Neuronal stem cell (in vitro differentiated cells): ENCODE measurements at regions not wholly inside any gene's neighbourhood (a gene's known extent, or its start where the extent isn't known, plus 50 kb on each side); places are given as distances from the start of the nearest gene placed in this dataset.
"Not testable (repeated sequence)": the region's sequence is repeated elsewhere in the genome, so short reads cannot be mapped to it uniquely, and the experiment has no call there.

Source experiments
- DNase-seq: peaks from one replicate; pipeline ENCODE4 v3.0.0-alpha.2; 2013; ENCODE audit warnings: low spot score
- H2AFZ ChIP-seq: one replicate; pipeline ENCODE4 v1.6.1; 2013; ENCODE audit warnings: mild to moderate bottlenecking, low read length, inconsistent platforms
- H2AK5ac ChIP-seq: 2 replicates; pipeline ENCODE4 v1.6.1; 2013; ENCODE audit warnings: low read depth, mild to moderate bottlenecking, inconsistent platforms, low read length, moderate library complexity, mixed read lengths
- H2BK120ac ChIP-seq: 2 replicates; pipeline ENCODE4 v1.6.1; 2013; ENCODE audit warnings: low read depth, mild to moderate bottlenecking, inconsistent platforms, low read length, moderate library complexity, mixed read lengths
- H2BK12ac ChIP-seq: one replicate; pipeline ENCODE4 v1.6.1; 2013; ENCODE audit warnings: low read length, inconsistent platforms
- H2BK15ac ChIP-seq: 2 replicates; pipeline ENCODE4 v1.6.1; 2013; ENCODE audit warnings: mild to moderate bottlenecking, low read length, inconsistent platforms, mixed read lengths
- H2BK5ac ChIP-seq: one replicate; pipeline ENCODE4 v1.6.1; 2013; ENCODE audit warnings: inconsistent platforms, mild to moderate bottlenecking, low read length, moderate library complexity
- H3K14ac ChIP-seq: one replicate; pipeline ENCODE4 v1.6.1; 2013; ENCODE audit warnings: low read length, inconsistent platforms
- H3K18ac ChIP-seq: 2 replicates; pipeline ENCODE4 v1.6.1; 2013; ENCODE audit warnings: low read length, inconsistent platforms
- H3K23ac ChIP-seq: 2 replicates; pipeline ENCODE4 v1.6.1; 2013; ENCODE audit warnings: low read depth, mild to moderate bottlenecking, mixed read lengths, low read length, inconsistent platforms; ENCODE audit not compliant: poor library complexity
- H3K27ac ChIP-seq: replicated peaks from 3 replicates; pipeline ENCODE4 v1.5.1; 2013; ENCODE audit warnings: low read length, inconsistent platforms
- H3K27me3 ChIP-seq, 3 experiments: 2 replicates each; pipeline ENCODE4 v1.6.1; 2013; ENCODE audit warnings: low read length in 3 of 3, mild to moderate bottlenecking in 2 of 3, inconsistent platforms in 1 of 3, low read depth in 1 of 3, mixed read lengths in 1 of 3, moderate library complexity in 1 of 3; ENCODE audit not compliant: control insufficient read depth in 3 of 3, insufficient read depth in 3 of 3
- H3K36me3 ChIP-seq, 2 donors: replicated peaks in 1 of 2; 2 replicates each; pipeline ENCODE4 v1.6.1; 2013; ENCODE audit warnings: low read length in 2 of 2; ENCODE audit not compliant: control insufficient read depth in 2 of 2, insufficient read depth in 2 of 2
- H3K4ac ChIP-seq: 2 replicates; pipeline ENCODE4 v1.6.1; 2013; ENCODE audit warnings: inconsistent platforms, mild to moderate bottlenecking, low read length, moderate library complexity
- H3K4me1 ChIP-seq, 2 donors: 1 replicate in 1 of 2; 2 replicates in 1 of 2; pipeline ENCODE4 v1.6.1; 2013; ENCODE audit warnings: low read length in 2 of 2, low read depth in 1 of 2; ENCODE audit not compliant: control insufficient read depth in 2 of 2, insufficient read depth in 1 of 2
- H3K4me2 ChIP-seq: one replicate; pipeline ENCODE4 v1.6.1; 2013; ENCODE audit warnings: mild to moderate bottlenecking, low read length, inconsistent platforms; ENCODE audit not compliant: insufficient read depth, poor library complexity, severe bottlenecking
- H3K4me3 ChIP-seq, 2 donors: 2 replicates each; pipeline ENCODE4 v1.5.1; 2013; ENCODE audit warnings: low read length in 2 of 2, mild to moderate bottlenecking in 2 of 2, inconsistent platforms in 1 of 2, moderate library complexity in 1 of 2
- H3K79me1 ChIP-seq: one replicate; pipeline ENCODE4 v1.6.1; 2013; ENCODE audit warnings: low read depth, mild to moderate bottlenecking, inconsistent platforms, low read length, moderate library complexity
- H3K9ac ChIP-seq: one replicate; pipeline ENCODE4 v1.6.1; 2013; ENCODE audit warnings: mild to moderate bottlenecking, low read depth, low read length, inconsistent platforms; ENCODE audit not compliant: poor library complexity
- H3K9me3 ChIP-seq, 2 donors: replicated peaks in 1 of 2; 2 replicates each; pipeline versions ENCODE3 to v1.6.1; 2013; ENCODE audit warnings: low read length in 2 of 2, mild to moderate bottlenecking in 2 of 2, inconsistent platforms in 1 of 2, low read depth in 1 of 2, mixed read lengths in 1 of 2, moderate library complexity in 1 of 2; ENCODE audit not compliant: control insufficient read depth in 2 of 2, insufficient read depth in 1 of 2
- H4K8ac ChIP-seq: one replicate; pipeline ENCODE4 v1.6.1; 2013; ENCODE audit warnings: low read depth, mild to moderate bottlenecking, inconsistent platforms, low read length, moderate library complexity
- H4K91ac ChIP-seq: one replicate; pipeline ENCODE4 v1.6.1; 2013; ENCODE audit warnings: low read length, low read depth, mild to moderate bottlenecking, inconsistent platforms; ENCODE audit not compliant: poor library complexity
- WGBS, 2 donors: extraction: QIAGEN DNeasy Blood & Tissue Kit; methylation state at CpG; one replicate each; pipeline ENCODE4 v1.1.7; 2013; ENCODE audit warnings: missing lambda C conversion rate in 2 of 2, mixed read lengths in 1 of 2; ENCODE audit not compliant: insufficient read length in 2 of 2, insufficient replicate concordance in 1 of 2; ENCODE audit errors: extremely low coverage in 2 of 2; 5-methylcytosine and 5-hydroxymethylcytosine counted together

DNA sequence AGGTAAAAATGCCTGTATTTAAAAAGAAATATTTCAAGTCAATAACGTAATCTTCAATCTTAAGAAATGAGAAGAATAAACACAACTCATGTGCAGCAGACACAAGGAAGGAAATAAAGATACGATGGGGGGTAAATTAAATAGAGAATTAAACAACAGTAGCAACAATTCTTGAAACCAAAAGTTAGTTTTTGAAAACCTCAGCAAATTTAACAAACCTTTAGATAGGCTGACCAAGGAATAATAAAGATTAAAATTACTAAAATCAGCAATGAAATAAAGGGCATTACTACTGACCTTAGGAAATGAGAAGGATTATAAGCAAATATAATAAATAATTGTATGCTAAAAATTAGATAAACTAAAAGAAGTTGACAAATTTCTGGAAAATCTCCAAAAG lies 178.9 kb downstream of the RTP5 start:
- H3K27ac ChIP-seq, result no peak overlapping the region
- H3K4ac ChIP-seq, result no peak overlapping the region
- no peak overlapping the region for H2BK15ac ChIP-seq
- H3K23ac ChIP-seq, result no peak overlapping the region
- no peaks in the 10 kb centered on the region for H3K79me1 ChIP-seq
- H3K14ac ChIP-seq, result no peak overlapping the region
- H3K4me3 ChIP-seq, result no peak overlapping the region
- H3K18ac ChIP-seq, result no peak overlapping the region
- H2BK5ac ChIP-seq, result no peak overlapping the region
- H2AK5ac ChIP-seq, result no peak overlapping the region
- no peak overlapping the region for H4K91ac ChIP-seq
- WGBS, 2 donors, result no CpG with 5 or more reads among the region's 2 CpGs
- H3K4me2 ChIP-seq, result no peak overlapping the region
- H3K27me3 ChIP-seq, result peaks cover 0 to 25% (median 8%) of the 10 kb centered on the region in 3 experiments
- H2BK12ac ChIP-seq, result no peak overlapping the region
- no peak for DNase-seq
- no peak overlapping the region for H2BK120ac ChIP-seq
- H4K8ac ChIP-seq, result no peak overlapping the region
- no peak overlapping the region for H3K9ac ChIP-seq
- peaks cover 0 to 4% of the 10 kb centered on the region in 2 donors for H3K9me3 ChIP-seq
- H3K36me3 ChIP-seq, result no peaks in the 10 kb centered on the region
- H3K4me1 ChIP-seq, result no peaks in the 10 kb centered on the region
- H2AFZ ChIP-seq, result no peak overlapping the region

DNA sequence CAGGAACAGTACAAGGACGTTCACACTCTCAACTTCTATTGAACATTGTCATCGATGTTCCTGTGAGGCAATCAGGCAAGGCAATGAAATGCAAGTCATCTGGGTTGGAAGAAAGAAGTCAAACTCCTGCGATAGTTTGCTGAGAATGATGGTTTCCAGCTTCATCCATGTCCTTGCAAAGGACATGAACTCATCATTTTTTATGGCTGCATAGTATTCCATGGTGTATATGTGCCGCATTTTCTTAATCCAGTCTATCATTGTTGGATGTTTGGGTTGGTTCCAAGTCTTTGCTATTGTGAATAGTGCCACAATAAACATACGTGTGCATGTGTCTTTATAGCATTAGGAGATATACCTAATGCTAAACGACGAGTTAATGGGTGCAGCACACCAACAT lies 180.0 kb downstream of the RTP5 start:
- not testable (repeated sequence) for H2BK12ac ChIP-seq, H4K91ac ChIP-seq, H3K23ac ChIP-seq, H3K4me1 ChIP-seq, H3K79me1 ChIP-seq, H2BK15ac ChIP-seq, H2AK5ac ChIP-seq, H3K14ac ChIP-seq, H3K27ac ChIP-seq, H2BK120ac ChIP-seq, H3K9ac ChIP-seq, H4K8ac ChIP-seq, H3K4me2 ChIP-seq, H3K36me3 ChIP-seq, H3K9me3 ChIP-seq, DNase-seq, H2AFZ ChIP-seq, H2BK5ac ChIP-seq, H3K18ac ChIP-seq, H3K4ac ChIP-seq, H3K4me3 ChIP-seq
- WGBS, 2 donors, result no CpG with 5 or more reads among the region's 7 CpGs
- peaks cover 0 to 19% (median 8%) of the 10 kb centered on the region in 3 experiments for H3K27me3 ChIP-seq

DNA sequence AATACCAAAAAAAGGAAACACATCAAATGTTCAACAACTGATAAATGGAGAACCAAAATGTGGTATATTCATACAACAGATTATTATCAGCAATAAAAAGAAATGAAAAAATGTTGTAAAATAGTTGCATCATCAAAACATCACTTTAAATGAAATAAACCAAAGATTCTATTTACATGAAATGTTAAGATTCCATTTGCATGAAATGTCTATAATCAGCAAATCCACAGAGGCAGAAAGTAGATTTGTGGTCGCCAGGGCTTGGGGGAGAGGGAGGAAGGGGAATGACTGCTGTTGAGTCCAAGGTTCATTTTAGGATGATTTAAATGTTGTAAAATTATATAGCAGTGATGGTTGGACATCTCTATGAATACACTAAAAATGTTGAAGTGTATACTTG lies 181.9 kb downstream of the RTP5 start:
- H3K9me3 ChIP-seq, result peaks cover 0 to 6% of the 10 kb centered on the region in 2 donors
- no peak for DNase-seq
- H2AK5ac ChIP-seq, result no peak overlapping the region
- H2BK120ac ChIP-seq, result no peak overlapping the region
- WGBS, 2 donors, result no CpG with 5 or more reads among the region's 1 CpG
- H2BK5ac ChIP-seq, result no peak overlapping the region
- no peaks in the 10 kb centered on the region for H3K79me1 ChIP-seq
- H2AFZ ChIP-seq, result no peak overlapping the region
- H3K23ac ChIP-seq, result no peak overlapping the region
- H3K4me2 ChIP-seq, result no peak overlapping the region
- H2BK15ac ChIP-seq, result no peak overlapping the region
- no peak overlapping the region for H3K9ac ChIP-seq
- H3K14ac ChIP-seq, result no peak overlapping the region
- no peak overlapping the region for H3K4ac ChIP-seq
- H2BK12ac ChIP-seq, result no peak overlapping the region
- H3K27ac ChIP-seq, result no peak overlapping the region
- H3K18ac ChIP-seq, result no peak overlapping the region
- peaks cover 5 to 10% (median 8%) of the 10 kb centered on the region in 3 experiments for H3K27me3 ChIP-seq
- no peaks in the 10 kb centered on the region for H3K36me3 ChIP-seq
- peaks cover 0 to 2% of the 10 kb centered on the region in 2 donors for H3K4me1 ChIP-seq
- no peak overlapping the region for H3K4me3 ChIP-seq
- H4K8ac ChIP-seq, result no peak overlapping the region
- H4K91ac ChIP-seq, result no peak overlapping the region

DNA sequence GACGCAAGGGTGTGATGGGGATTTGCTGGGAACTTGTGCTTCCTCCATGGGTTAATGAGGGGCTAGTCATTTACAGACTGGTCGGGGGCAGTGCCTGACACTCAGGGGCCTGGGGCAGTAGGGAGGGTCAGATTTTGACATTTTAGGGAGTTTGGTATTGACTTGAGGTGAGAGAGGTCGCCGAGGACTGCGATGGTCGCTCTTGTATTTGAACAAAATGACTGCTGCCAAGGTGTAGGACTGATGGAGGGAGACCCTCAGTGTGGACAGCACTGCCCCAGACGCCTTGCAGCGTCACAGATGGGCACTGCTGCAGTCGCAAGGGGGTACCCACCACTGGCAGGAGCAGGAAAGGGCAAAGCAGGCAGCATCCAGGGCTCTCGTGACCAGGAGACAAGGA lies 182.9 kb downstream of the RTP5 start:
- DNase-seq, result no peak

More for the DNA sequence above, 182.9 kb downstream of the RTP5 start:
- WGBS, 2 donors, result no CpG with 5 or more reads among the region's 10 CpGs
- Histone ChIP-seq H2BK15ac (no peak overlapping the region), H2BK5ac (no peak overlapping the region), H2BK120ac (no peak overlapping the region), H3K36me3 (no peaks in the 10 kb centered on the region), H3K18ac (no peak overlapping the region), H2AK5ac (no peak overlapping the region), H3K4ac (no peak overlapping the region), H3K4me3 (no peak overlapping the region), H3K27ac (no peak overlapping the region), H4K8ac (no peak overlapping the region), H3K9ac (no peak overlapping the region), H4K91ac (no peak overlapping the region), H2AFZ (no peak overlapping the region), H3K23ac (no peak overlapping the region), H3K4me1 (peaks cover 0 to 2% of the 10 kb centered on the region in 2 donors), H3K9me3 (peaks cover 0 to 6% of the 10 kb centered on the region in 2 donors), H3K4me2 (no peak overlapping the region), H2BK12ac (no peak overlapping the region), H3K79me1 (no peaks in the 10 kb centered on the region), H3K27me3 (peaks cover 8 to 12% (median 10%) of the 10 kb centered on the region in 3 experiments), H3K14ac (no peak overlapping the region)
